Mucosa of gallbladder (tissue), 1 donor: ENCODE measurements at regions not wholly inside any gene's neighbourhood (a gene's known extent, or its start where the extent isn't known, plus 50 kb on each side); places are given as distances from the start of the nearest gene placed in this dataset.
"Not testable (repeated sequence)": the region's sequence is repeated elsewhere in the genome, so short reads cannot be mapped to it uniquely, and the experiment has no call there.

Experiments
- DNase-seq: peaks from one replicate; pipeline ENCODE4 v3.0.0-alpha.2; 2020; ENCODE audit warnings: low spot score
- donor health status: DM: no; HTN: no; CAD: no.

GRCh38 chr2:234374736-234375135, 122.1 kb downstream of the ARL4C start:
- DNase-seq, result no peak

GRCh38 chr2:234374150-234374508, 122.8 kb downstream of the ARL4C start:
- no peak for DNase-seq

GRCh38 chr2:234373481-234374149, 123.3 kb downstream of the ARL4C start:
- DNase-seq, result no peak

DNA sequence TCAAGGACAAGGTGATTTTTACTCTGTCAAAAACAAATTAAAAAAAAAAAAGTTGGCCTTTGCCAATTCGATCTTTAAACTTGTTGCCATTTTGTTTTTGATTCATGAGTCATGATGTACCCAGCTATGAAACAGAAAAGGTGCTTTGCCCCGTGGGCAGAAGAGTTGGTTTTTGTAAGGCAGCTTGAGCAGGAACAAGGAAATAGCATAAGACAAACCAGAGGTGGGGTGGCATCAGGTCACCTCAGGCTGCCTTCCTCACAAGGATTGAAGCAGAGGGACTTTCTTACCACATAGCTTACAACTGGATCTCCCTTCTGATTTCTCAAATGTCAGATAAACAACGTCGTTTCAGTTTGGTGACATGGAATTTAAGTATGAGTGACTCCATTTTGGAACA, 123.8 kb downstream of the ARL4C start:
- no peak for DNase-seq

DNA sequence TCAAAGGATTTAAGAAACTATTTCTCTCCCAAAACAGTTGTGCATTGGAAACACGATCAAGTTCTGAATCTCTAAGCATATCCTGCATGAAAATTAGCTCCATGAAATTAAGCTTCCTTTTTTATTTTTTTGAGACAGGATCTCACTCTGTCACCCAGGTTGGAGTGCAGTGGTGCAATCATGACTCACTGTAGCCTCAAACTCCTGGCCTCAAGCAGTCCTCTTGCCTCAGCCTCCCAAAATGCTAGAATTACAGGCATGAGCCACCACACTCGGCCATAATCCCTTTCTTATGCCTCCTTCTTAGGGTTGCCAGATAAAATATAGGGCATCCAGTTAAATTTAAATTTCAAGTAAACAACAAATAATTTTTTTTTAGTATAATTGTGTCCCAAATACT, 124.4 kb downstream of the ARL4C start:
- DNase-seq, result no peak

- DNase-seq, result no peak
These were observed 128.0 kb downstream of the ARL4C start for GRCh38 chr2:234368861-234369261.

DNA sequence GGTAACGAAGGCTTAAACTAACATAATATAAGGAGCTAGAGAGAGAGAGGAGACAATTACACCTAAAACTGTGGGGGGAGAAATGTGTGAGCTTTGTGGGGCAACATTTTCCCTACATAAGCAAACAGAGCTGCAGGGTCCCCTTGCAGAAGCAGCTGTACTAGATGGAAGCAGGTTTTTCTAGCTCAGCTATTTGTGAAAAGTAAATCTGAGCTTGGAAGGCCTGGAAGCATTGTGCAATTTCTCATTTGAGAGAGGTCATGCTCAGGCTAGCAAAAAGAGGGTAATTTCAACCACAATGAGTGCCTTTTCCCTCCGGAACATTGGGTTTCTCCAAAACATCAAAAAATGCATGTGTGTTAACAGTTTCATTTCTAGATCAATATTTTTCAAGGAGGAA, 130.0 kb downstream of the ARL4C start:
- DNase-seq, result no peak

DNA sequence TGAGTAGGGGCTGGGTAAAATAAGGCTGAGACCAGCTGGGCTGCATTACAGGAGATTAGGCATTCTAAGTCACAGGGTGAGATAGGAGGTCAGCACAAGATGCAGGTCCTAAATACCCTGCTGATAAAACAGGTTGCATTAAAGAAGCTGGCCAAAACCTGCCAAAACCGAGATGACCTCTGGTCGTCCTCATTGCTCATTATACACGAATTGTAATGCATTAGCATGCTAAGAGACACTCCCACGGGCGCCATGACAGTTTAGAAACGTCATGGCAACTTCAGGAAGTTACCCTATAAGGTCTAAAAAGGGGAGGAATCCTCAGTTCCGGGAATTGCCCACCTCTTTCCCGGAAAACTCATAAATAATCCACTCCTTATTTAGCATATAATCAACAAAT, 132.2 kb downstream of the ARL4C start:
- DNase-seq, result no peak

DNA sequence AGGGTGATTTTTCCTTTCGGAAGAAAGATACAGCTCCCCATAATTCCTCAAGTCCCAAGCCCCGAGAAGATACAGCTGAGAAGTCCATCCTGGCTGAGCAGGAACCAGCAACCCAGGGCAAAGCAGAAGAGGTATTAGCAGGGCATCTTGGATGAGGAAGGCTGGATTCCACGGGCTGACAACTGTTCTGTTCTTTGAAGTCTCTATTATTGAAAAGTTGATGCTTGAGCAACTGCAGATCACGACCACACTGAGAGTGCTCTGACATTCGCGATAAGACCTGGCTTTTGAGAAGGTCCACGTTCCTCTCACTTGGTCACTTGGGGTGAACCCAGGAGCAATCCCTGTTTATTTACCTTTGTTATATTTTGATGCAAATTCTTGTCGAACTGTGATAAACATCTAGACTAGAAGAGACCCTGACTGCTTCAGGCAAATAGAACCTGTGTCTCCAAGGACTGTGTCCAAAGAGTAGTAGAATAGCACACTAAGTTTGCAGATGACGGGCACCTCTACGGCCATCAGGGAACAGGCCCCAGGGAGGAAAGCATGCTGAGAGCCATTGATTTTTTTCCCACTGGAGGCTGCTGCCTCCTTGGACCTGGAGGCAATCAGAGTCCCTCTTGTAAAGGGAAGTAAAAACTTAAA, 133.1 kb downstream of the ARL4C start:
- no peak for DNase-seq

DNA sequence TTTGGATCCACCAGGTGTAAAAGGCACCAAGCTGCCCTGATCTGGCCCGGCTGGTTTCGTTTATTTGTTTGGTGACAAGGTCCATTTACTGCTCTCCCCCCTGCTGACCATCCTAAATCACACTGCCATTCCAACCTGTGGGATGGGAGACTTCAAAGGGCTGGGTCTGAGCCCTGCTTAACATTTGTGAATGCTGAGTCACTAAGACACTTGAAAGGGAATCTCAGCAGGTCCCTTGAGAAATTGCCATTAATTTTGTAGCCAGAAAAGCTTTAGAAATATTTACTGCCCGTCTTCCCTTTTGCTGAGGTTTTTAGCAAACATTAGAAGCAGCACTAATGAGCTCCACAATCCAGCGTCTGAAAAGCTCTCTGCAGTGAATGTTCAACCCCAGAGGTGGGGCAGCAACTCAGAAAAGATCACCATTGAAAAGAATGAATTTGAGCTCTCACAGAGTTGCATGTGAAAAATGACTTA, 133.8 kb downstream of the ARL4C start:
- DNase-seq, result no peak

DNA sequence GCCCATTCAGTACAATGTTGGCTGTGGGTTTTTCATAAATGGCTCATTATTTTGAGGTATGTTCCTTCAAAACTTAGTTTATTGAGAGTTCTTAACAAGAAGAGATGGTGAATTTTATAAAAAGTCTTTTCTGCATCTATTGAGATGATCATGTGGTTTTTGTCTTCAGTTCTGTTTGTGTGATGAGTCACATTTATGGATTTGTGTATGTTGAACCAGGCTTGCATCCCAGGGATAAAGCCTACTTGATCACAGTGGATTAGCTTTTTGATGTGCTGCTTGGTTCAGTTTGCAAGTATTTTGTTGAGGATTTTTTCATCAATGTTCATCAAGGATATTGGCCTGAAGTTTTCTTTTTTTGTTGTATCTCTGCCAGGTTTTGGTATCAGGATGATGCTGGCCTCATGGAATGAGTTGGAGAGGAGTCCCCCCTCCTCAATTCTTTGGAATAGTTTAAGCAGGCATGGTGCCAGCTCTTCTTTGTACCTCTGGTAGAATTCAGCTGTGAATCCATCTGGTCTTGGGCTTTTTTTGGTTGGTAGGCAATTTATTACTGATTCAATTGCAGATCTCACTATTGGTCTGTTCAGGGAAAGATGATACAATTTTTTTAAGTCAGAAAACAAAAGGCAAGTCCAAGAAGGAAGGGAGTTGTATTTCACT, 136.4 kb downstream of the ARL4C start:
- DNase-seq, result not testable (repeated sequence)

GRCh38 chr2:234357666-234358065, 139.2 kb downstream of the ARL4C start:
- DNase-seq, result no peak

DNA sequence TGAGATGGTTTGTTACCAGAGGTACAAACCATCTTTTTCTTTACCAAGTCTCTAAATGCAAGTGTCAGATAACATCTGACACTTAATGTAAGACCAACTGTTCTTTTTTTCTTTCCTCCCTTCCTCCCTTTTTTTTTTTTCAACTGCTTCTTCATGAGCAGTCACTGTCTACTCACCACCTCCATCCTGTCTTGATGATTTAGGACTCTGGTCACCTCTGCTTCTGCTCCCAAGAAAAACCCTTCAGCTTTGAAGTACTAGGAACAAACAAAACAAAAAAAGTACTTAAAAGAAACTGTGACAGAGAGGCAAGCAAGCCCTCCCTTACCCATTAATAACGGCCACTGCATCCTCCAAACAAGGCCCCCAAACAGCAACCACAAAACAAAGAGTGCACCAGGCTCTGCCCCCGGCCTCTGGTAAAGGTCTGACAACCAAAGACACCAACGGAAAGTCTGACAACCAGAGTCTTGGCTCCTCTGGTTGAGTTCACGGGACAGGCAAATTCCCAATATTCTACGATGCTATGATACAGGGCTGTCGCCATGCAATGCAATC, 141.0 kb downstream of the ARL4C start:
- no peak for DNase-seq

GRCh38 chr2:234355021-234355720, 141.7 kb downstream of the ARL4C start:
- no peak for DNase-seq

GRCh38 chr2:234352270-234352669, 144.6 kb downstream of the ARL4C start:
- DNase-seq, result no peak

DNA sequence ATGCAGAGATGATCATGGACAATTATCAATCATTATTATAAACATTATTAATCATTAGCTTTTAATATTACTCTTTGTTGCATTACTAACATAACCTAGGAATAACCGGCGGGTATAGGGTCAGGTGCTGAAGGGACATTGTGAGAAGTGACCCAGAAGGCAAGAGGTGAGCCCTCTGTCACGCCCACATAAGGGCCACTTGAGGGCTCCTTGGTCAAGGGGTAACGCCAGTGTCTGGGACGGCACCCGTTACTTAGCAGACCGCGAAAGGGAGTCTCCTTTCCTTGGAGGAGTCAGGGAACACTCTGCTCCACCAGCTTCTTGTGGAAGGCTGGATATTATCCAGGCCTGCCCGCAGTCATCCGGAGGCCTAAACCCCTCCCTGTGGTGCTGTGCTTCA, 145.0 kb downstream of the ARL4C start:
- DNase-seq, result not testable (repeated sequence)

GRCh38 chr2:234348081-234348480, 148.8 kb downstream of the ARL4C start:
- DNase-seq, result no peak

- no peak for DNase-seq
These were observed 151.0 kb downstream of the ARL4C start for GRCh38 chr2:234345921-234346320.

GRCh38 chr2:234344012-234344411, 152.9 kb downstream of the ARL4C start:
- DNase-seq, result no peak

DNA sequence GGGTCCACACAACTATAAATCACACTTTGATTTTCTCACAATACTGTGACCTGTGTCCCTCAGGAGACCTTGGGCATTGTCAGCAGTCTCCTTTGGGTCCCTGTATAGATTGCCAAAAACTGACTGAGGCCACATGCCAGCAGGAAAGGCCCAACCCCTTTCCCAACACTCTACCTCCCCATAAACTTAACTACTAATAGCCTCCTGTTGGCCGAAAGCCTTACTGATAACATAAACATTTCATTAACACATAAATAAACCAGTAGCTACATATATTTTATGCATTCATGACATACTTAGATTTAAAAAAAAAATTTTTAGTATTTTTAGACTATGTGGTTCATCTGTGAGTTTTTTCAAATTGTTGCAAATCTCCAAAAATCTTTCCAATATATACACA, 153.5 kb downstream of the ARL4C start:
- DNase-seq, result no peak

DNA sequence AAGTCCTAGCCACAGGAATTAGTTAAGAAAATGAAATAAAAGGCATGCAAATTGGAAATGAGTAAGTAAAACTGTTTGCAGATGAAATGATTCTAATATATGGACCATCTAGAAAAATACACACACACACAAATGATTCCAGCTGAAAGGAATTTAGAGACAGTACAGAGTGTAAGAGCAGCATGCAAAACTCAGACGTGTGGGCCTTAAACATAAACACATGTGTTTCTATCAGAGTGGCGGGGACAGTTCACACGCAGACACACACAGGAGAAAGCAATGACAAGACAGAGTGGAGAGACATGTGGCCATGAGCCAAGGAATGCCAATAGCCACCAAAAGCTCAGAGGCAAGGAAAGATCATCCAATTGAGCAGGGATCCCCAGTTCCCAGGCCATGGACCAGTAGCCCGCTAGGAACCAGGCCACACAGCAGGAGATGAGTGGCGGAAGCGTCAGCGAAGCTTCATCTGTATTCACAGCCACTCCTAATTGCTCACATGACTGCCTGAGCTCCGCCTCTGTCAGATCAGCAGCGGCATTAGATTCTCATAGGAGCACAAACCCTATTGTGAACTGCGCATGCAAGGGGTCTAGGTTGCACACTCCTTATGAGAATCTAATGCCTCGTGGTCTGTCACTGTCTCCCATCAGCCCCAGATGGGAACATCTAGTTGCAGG, 155.4 kb downstream of the ARL4C start:
- no peak for DNase-seq

- DNase-seq, result no peak
These were observed 157.4 kb downstream of the ARL4C start for GRCh38 chr2:234339501-234339900.
